Hepatocyte (in vitro differentiated cells): ENCODE measurements at regions not wholly inside any gene's neighbourhood (a gene's known extent, or its start where the extent isn't known, plus 50 kb on each side); places are given as distances from the start of the nearest gene placed in this dataset.

Experiments
- CTCF ChIP-seq: fragments of 200-600 bp; sonication (generic); IDR thresholded peaks from 2 replicates; pipeline ENCODE4 v1.5.1; 2016; ENCODE audit warnings: antibody characterized with exemption, mild to moderate bottlenecking; ENCODE audit not compliant: poor library complexity
- EZH2 ChIP-seq: fragments of 200-600 bp; sonication (generic); IDR thresholded peaks from 2 replicates; pipeline ENCODE4 v1.6.1; 2016; ENCODE audit warnings: antibody characterized with exemption, mild to moderate bottlenecking, borderline replicate concordance
- EZH2phosphoT487 ChIP-seq: fragments of 200-600 bp; sonication (generic); IDR thresholded peaks from one replicate; pipeline ENCODE4 v1.6.1; 2018; ENCODE audit warnings: antibody characterized with exemption, mild to moderate bottlenecking, low read depth, moderate library complexity; ENCODE audit not compliant: unreplicated experiment, severe bottlenecking

DNA sequence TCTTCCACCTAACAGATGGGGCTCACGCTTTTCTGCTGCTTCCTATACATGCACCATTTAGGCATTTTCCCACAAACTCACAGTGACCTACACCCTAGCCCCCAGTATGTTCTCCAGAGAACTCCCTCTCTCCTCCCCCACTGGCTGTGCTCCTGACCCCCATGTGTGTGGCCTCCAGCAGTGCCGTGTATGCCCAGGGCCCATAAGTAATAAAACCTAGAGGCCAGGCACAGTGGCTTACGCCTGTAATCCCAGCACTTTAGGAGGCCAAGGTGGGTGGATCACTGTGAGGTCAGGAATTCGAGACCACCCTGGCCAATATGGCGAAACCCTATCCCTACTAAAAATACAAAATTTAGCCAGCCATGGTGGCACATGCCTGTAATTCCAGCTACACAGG, 54.7 kb upstream of the NXT1 start:
- TF ChIP-seq CTCF (no peak), EZH2 (no peak), EZH2phosphoT487 (no peak)
